Endothelial cell of umbilical vein (primary cell): ENCODE measurements at regions not wholly inside any gene's neighbourhood (a gene's known extent, or its start where the extent isn't known, plus 50 kb on each side); places are given as distances from the start of the nearest gene placed in this dataset.

Experiments used
- BruUV-seq: library from RNA; stranded (reverse); fragments of 400-500 nt; replicated peaks from 2 replicates; lab custom pipeline; 2021; lab: Mats Ljungman, UMichigan
- CTCF ChIA-PET: fragments of 300-600, 350-600 bp; sonication (Branson Sonifier 250); formaldehyde crosslinking; loops from one replicate; lab custom pipeline; 2021; ENCODE audit warnings: antibody characterized with exemption, inconsistent platforms; lab: Charles Lee
- POLR2A ChIA-PET: fragments of 300-600, 350-600 bp; sonication (Branson Sonifier 250); formaldehyde crosslinking; loops from one replicate; lab custom pipeline; 2021; ENCODE audit warnings: antibody characterized with exemption, inconsistent platforms; lab: Charles Lee
- DNase-seq: peaks from one replicate; pipeline ENCODE4 v3.0.0-alpha.2; 2011; ENCODE audit warnings: low read depth, low spot score
- FAIRE-seq: peaks from 2 replicates; lab custom pipeline; 2011; peaks lifted over from hg19 to GRCh38; lab: Jason Lieb, UNC
- H2AFZ ChIP-seq: 2 replicates; pipeline ENCODE4 v1.6.0; 2012; ENCODE audit warnings: low read depth, low read length, control low read depth, inconsistent platforms
- H3K27ac ChIP-seq: 2 replicates; pipeline ENCODE4 v1.5.1; 2011; ENCODE audit warnings: low read depth, mild to moderate bottlenecking, control low read depth, low read length, moderate library complexity; ENCODE audit not compliant: insufficient read depth
- H3K27me3 ChIP-seq, 2 experiments: 2 replicates each; pipeline versions ENCODE4 v1.6.0 to v1.6.1; 2011; ENCODE audit warnings: low read length in 2 of 2, mixed read lengths in 1 of 2; ENCODE audit not compliant: control insufficient read depth in 2 of 2, insufficient read depth in 2 of 2
- H3K36me3 ChIP-seq, 2 experiments: 2 replicates in 1 of 2; 3 replicates in 1 of 2; pipeline ENCODE4 v1.5.1; 2011; ENCODE audit warnings: low read length in 2 of 2, mild to moderate bottlenecking in 1 of 2, moderate library complexity in 1 of 2; ENCODE audit not compliant: control insufficient read depth in 2 of 2, insufficient read depth in 2 of 2; ENCODE audit errors: extremely low read depth in 1 of 2
- H3K4me1 ChIP-seq: 3 replicates; pipeline ENCODE4 v1.5.1; 2011; ENCODE audit warnings: mild to moderate bottlenecking, low read length; ENCODE audit not compliant: control insufficient read depth, insufficient read depth; ENCODE audit errors: extremely low read depth
- H3K4me2 ChIP-seq: 2 replicates; pipeline ENCODE4 v1.6.1; 2011; ENCODE audit warnings: low read length, control low read depth, mixed read lengths; ENCODE audit not compliant: insufficient read depth
- H3K4me3 ChIP-seq, 3 experiments: fragments of 200-600 bp in 1 of 3; sonication (generic), shearing (Covaris generic) in 1 of 3; replicated peaks in 1 of 3; 2 replicates each; pipeline ENCODE4 v1.5.1; 2011 to 2016; ENCODE audit warnings: control low read depth in 3 of 3, low read length in 3 of 3, mild to moderate bottlenecking in 2 of 3, inconsistent platforms in 1 of 3, low read depth in 1 of 3, moderate library complexity in 1 of 3; ENCODE audit not compliant: insufficient read depth in 1 of 3
- H3K79me2 ChIP-seq: 2 replicates; pipeline ENCODE4 v1.6.0; 2012; ENCODE audit warnings: low read length, inconsistent platforms; ENCODE audit not compliant: control insufficient read depth, insufficient read depth
- H3K9ac ChIP-seq: replicated peaks from 2 replicates; pipeline ENCODE3; 2011; ENCODE audit warnings: low read length, control low read depth; ENCODE audit not compliant: insufficient read depth; ENCODE audit errors: extremely low read depth
- H3K9me1 ChIP-seq: replicated peaks from 3 replicates; pipeline ENCODE4 v1.6.0; 2011; ENCODE audit warnings: mild to moderate bottlenecking, low read length; ENCODE audit not compliant: control insufficient read depth, insufficient read depth; ENCODE audit errors: extremely low read depth
- H3K9me3 ChIP-seq: replicated peaks from 2 replicates; pipeline ENCODE4 v1.5.1; 2012; ENCODE audit warnings: low read length, inconsistent platforms; ENCODE audit not compliant: control insufficient read depth, insufficient read depth
- H4K20me1 ChIP-seq: replicated peaks from 2 replicates; pipeline ENCODE3; 2011; ENCODE audit warnings: mild to moderate bottlenecking, low read length; ENCODE audit not compliant: control insufficient read depth, insufficient read depth; ENCODE audit errors: extremely low read depth
- CTCF ChIP-seq, 2 donors: IDR thresholded peaks; 1 replicate in 1 of 2; 2 replicates in 1 of 2; pipeline ENCODE4 v1.5.1; 2011; ENCODE audit warnings: low read length in 2 of 2, mild to moderate bottlenecking in 2 of 2, moderate library complexity in 2 of 2, control low read depth in 1 of 2, inconsistent platforms in 1 of 2, low read depth in 1 of 2; ENCODE audit not compliant: insufficient read depth in 1 of 2; ENCODE audit errors: extremely low read depth in 1 of 2
- EZH2 ChIP-seq: IDR thresholded peaks from 2 replicates; pipeline ENCODE4 v1.6.1; 2012; ENCODE audit warnings: borderline replicate concordance, low read depth, mild to moderate bottlenecking, moderate library complexity, low read length, inconsistent platforms; ENCODE audit not compliant: severe bottlenecking
- FOS ChIP-seq: IDR thresholded peaks from 2 replicates; pipeline ENCODE4 v1.6.1; 2011; ENCODE audit warnings: mild to moderate bottlenecking, low read length, moderate library complexity, borderline replicate concordance; ENCODE audit not compliant: insufficient read depth
- GATA2 ChIP-seq: IDR thresholded peaks from 2 replicates; pipeline ENCODE4 v1.7.0; 2011; ENCODE audit warnings: low read depth, mild to moderate bottlenecking, moderate library complexity, mixed read lengths, low read length; ENCODE audit not compliant: insufficient read length, insufficient read depth
- JUN ChIP-seq: IDR thresholded peaks from 2 replicates; pipeline ENCODE4 v1.6.1; 2011; ENCODE audit warnings: borderline replicate concordance, low read depth; ENCODE audit not compliant: insufficient read length, insufficient read depth
- MYC ChIP-seq: IDR thresholded peaks from one replicate; pipeline ENCODE4 v1.6.1; 2011; ENCODE audit warnings: mild to moderate bottlenecking, low read depth, low read length
- POLR2A ChIP-seq: IDR thresholded peaks from 2 replicates; pipeline ENCODE4 v1.6.1; 2012; ENCODE audit warnings: low read depth, mild to moderate bottlenecking, control low read depth, low read length
- POLR2AphosphoS5 ChIP-seq: IDR thresholded peaks from 2 replicates; pipeline ENCODE4 v1.6.1; 2012; ENCODE audit warnings: low read depth, mild to moderate bottlenecking, control low read depth, low read length, moderate library complexity; ENCODE audit not compliant: insufficient read depth
- dilution Hi-C: fragments of 300-500 bp; cut with MboI; formaldehyde crosslinking; loops from one replicate; pipeline ENCODE4 v1.15.0; 2019; ENCODE audit warnings: low sequenced_read_pairs; ENCODE audit not compliant: extremely low pct_ligation_motif_present
- intact Hi-C: fragments of 100-400 bp; cut with micrococcal nuclease; formaldehyde crosslinking; loops from one replicate; pipeline ENCODE4 v1.10.0; 2022
- TF ChIP-seq, protein P1 (sequence below): IDR thresholded peaks from 2 replicates; pipeline ENCODE4 v1.6.1; 2011; ENCODE audit not compliant: insufficient read depth, insufficient read length

GRCh38 chr13:32894589-32895001 is 121.6 kb upstream of the KL start:
- H3K79me2 ChIP-seq, result no peaks in the 10 kb centered on the region
- H2AFZ ChIP-seq, result no peak overlapping the region
- POLR2A ChIA-PET, result no interaction called here
- no peak for FAIRE-seq
- no peaks in the 10 kb centered on the region for H3K36me3 ChIP-seq
- H3K27me3 ChIP-seq, result peaks cover 6 to 15% of the 10 kb centered on the region in 2 experiments
- H3K9me1 ChIP-seq, result no peaks in the 10 kb centered on the region
- CTCF ChIA-PET, result no interaction called here
- H3K9ac ChIP-seq, result no peak overlapping the region
- intact Hi-C loops (no loop called here), dilution Hi-C loops (no loop called here)
- no TSS peak for BruUV-seq
- no peak for TF ChIP-seq POLR2AphosphoS5
- no peak for TF ChIP-seq CTCF (IDR thresholded peaks at IDR 0.05; ENCODE audit: extremely low read depth in 1 of 2, insufficient read depth in 1 of 2, low read depth in 1 of 2, low read length in 2 of 2)
- TF ChIP-seq FOS, result no peak
- no peak for TF ChIP-seq EZH2
- TF ChIP-seq, protein P1, sequence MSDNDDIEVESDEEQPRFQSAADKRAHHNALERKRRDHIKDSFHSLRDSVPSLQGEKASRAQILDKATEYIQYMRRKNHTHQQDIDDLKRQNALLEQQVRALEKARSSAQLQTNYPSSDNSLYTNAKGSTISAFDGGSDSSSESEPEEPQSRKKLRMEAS, result no peak
- no peak for TF ChIP-seq GATA2
- TF ChIP-seq POLR2A, result no peak
- TF ChIP-seq MYC, result no peak
- TF ChIP-seq JUN, result no peak
- H3K4me3 ChIP-seq, result no peak overlapping the region
- H3K27ac ChIP-seq, result no peak overlapping the region
- H4K20me1 ChIP-seq, result no peaks in the 10 kb centered on the region
- no peak for DNase-seq
- H3K4me1 ChIP-seq, result no peaks in the 10 kb centered on the region
- H3K4me2 ChIP-seq, result no peak overlapping the region
- H3K9me3 ChIP-seq, result no peaks in the 10 kb centered on the region
